COR-L47 (cell line): ENCODE measurements at regions not wholly inside any gene's neighbourhood (a gene's known extent, or its start where the extent isn't known, plus 50 kb on each side); places are given as distances from the start of the nearest gene placed in this dataset.

Source experiments
- DNase-seq: peaks from one replicate; lab custom pipeline; 2025; lab: John Stamatoyannopoulos, UW

GRCh38 chr13:31929031-31929770, 102.4 kb upstream of the FRY start:
- DNase-seq: no peak

- DNase-seq: no peak
These were observed 101.1 kb upstream of the FRY start for GRCh38 chr13:31930490-31930889.

GRCh38 chr13:31930901-31931522, 100.6 kb upstream of the FRY start:
- no peak for DNase-seq

DNA sequence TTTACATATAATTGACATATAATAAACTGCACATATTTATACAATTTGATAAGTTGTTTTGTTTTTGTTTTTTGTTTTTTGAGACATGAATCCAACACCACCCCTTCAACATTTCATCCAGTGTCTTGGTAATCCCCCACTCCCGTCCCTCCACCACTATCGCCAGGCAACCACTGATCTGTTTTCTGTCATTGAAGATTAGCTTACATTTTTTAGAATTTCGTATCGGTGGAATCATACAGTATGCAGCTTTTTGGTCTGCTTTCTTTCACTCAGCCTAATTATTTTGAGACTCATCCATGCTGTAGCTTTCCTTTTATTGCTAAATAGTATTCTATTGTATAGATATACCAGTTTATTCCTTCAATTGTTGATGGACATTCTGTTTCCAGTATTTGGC, 94.1 kb upstream of the FRY start:
- DNase-seq: no peak

GRCh38 chr13:31940076-31940475, 91.5 kb upstream of the FRY start:
- no peak for DNase-seq

GRCh38 chr13:31943591-31943990, 88.0 kb upstream of the FRY start:
- DNase-seq: no peak

DNA sequence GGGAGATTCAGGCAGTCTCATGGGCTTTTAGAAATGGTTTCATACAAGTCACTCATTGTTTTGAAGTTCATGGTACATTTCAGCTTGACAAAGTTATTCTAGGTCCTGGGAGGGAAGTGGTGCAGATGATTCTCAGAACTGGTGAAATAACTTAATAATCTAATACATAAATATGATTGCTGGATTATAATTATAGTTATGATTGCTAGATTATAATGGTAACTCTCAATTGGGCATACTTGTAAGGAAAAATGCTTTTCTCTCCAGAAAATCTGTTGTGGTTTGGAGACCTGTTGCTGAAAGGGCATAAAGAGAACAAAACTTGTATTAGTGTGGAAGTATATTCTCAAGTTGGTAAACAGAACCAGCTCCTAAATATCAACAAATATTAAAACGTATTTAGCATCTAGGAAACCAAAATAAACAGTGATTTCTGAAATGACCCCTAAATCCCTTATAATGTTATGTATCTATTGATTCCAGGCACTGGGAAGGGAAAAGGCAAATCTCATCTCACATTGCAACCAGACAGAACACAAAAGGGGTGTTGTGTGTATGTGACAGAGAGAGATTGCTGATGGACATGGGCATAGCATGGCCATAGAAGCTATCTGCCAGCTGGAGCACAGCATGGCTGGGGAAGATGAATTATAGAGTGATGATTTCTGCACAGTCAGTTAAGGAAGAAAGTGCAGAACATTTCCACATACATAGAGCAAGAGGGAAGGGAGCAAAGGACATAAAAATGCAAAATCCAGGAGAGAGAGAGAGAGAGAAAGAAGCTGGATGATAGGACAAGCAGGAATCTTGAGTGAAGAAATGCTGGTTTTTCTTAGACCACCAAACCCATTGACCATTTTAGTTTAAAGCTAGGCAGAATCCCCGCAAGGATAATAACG, 87.1 kb upstream of the FRY start:
- no peak for DNase-seq

- peak; percentile 81 for DNase-seq
These were observed 86.2 kb upstream of the FRY start for GRCh38 chr13:31945202-31945961.

DNA sequence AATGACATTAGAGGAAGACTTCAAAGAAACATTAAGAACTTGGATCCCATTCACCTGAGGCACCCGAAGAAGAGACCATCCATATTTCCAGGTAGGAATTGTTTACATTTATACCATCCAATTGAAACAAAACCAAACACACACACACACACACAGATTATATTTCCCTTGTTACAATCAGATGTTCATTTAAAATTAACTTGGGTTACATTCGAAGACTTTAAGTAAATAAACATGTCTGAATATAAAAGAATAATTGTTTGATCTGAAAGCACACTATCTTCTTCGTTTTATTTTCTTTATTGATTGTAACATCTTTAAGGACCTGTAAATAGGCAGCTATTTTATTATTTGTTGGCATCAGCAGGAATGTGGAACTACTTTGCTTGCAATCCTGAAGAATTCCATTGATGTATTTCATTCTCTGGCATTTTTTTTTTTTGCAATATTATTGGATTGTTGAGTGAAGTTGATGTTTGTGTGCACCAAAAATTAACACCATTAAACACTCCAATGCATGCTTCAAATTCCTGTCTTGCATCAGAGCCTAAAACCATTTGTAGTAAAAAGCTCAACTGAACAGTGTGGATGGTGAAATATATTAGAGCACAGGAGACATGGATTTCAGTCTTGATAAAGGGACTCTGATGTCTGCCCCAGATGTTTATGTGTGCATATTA, 85.3 kb upstream of the FRY start:
- no peak for DNase-seq

DNA sequence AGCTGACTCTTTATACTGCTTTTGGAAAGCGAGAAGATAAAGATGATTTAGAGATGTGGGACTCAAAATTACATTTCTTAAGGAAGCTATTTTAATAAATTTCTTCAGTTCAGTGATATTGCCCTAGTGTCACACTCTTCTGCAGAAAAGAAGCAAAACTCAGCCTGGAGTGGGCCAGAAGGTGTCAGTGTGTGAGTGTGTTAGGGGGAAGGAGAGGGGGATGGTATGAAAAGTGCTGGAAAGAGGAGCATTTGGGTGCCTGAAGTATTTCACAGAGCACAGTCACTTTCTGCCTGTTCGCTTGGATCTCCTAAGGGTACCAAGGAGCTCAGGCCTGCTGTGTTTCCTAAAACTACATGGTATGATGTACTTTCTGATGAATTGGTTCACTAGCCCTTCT, 84.5 kb upstream of the FRY start:
- peak; percentile 44 for DNase-seq

DNA sequence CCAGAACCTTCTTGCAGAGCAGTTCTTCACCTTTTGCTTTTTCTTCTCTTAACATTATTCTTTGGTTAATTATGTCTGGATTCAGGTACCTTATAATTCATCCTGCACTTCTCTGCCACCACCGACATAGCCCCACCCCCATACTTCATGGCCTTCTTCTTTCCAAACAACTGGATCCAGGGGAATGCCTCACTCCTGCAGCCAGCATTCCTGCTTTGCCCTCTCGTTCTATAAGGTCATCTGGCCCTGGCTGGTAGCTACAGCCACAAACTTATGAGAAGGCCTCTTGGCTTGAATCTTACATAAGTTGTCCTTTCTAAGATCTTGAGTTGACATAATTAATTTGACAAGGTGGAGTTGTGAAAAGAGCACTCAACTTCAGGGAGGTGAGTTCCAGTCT, 84.1 kb upstream of the FRY start:
- DNase-seq: no peak

DNA sequence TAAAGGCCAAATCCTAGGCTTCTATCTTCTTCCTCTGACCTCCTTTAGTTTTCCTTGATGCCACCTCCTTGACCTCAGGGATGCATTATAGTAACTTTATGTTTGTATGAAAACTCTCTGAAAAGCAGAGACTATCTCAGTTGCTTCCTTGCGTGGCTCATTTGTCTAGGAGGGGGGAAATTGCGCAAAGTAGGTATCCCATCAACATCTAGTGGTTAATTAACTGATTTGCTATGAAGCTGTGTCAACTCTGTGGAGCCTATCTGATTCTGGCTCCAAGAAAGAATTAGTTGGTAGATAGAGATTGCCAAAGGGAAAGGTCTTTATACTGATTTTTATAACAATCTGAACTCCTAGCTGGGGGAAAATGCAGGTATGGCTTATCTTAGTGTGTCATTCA, 82.1 kb upstream of the FRY start:
- DNase-seq: no peak

DNA sequence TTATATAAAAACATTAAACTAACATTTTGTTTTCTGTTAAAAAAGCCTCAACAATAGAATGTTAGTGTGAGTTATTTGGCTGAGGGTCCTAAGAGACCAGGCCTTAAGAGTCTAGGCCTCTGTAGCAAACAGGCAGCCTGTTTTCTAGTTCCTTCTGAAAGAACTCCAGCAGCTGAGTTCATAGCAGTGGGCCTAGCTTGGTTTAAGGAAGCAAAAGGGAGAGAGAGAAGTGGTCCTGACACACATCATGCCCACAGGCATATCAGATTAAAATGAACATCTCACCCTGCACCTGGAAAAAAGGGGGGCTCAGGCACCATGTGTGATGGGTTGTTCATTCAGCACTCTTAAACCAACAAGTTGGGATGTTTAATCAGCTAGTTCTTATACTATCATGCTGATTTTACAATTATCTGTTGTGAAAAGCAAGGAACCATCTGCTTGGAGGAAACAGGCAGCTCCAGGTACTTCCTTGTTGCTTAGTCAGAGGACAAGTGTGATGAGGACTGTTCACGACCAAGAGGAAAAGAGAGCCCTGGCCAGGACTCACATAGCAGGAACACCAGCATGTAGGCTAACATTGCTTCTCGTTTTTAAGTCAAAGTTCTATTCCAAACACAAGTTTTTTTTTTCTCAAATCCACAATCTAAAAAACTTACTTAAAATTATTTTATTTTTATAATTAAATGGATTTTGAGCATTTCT, 81.3 kb upstream of the FRY start:
- DNase-seq: no peak

- no peak for DNase-seq
These were observed 80.3 kb upstream of the FRY start for GRCh38 chr13:31951215-31951678.

GRCh38 chr13:31952641-31953380, 78.8 kb upstream of the FRY start:
- DNase-seq: no peak

- DNase-seq: no peak
These were observed 76.5 kb upstream of the FRY start for GRCh38 chr13:31955101-31955500.

- DNase-seq: no peak
These were observed 75.8 kb upstream of the FRY start for GRCh38 chr13:31955741-31956140.

DNA sequence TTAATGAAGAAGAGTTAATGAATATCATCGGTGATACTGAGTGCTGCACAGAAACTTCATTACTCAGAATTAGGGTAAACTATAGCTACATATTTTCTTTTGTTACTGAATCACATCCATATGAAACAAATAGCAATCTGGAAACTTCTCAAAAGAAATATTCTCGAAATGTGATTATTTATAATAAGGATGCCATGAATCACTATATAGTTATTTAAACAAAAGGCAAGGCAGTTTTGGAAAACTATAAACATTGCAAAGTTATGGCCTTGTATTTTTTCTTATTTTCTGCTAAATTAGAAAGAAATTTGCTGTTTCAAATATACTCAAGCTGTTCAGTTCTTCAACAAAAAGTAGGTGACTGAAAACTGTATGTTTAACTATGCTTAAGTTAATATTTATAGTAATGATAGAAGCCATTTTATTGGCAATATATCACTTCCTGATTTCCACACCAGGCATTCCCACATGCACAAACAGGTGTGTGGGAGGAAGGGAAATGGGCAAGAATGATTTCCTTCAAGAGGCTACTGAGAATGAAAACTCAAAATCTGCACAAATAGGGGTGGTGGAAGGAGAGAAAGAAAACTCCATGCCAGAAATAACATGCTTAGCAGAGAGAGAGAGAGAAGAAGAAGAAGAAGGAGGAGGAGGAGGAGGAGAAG, 74.5 kb upstream of the FRY start:
- no peak for DNase-seq

- no peak for DNase-seq
These were observed 73.8 kb upstream of the FRY start for GRCh38 chr13:31957772-31958171.
